ENCODE measurements at regions not wholly inside any gene's neighbourhood (a gene's known extent, or its start where the extent isn't known, plus 50 kb on each side); places are given as distances from the start of the nearest gene placed in this dataset.
"Not testable (repeated sequence)": the region's sequence is repeated elsewhere in the genome, so short reads cannot be mapped to it uniquely, and the experiment has no call there.

DNA sequence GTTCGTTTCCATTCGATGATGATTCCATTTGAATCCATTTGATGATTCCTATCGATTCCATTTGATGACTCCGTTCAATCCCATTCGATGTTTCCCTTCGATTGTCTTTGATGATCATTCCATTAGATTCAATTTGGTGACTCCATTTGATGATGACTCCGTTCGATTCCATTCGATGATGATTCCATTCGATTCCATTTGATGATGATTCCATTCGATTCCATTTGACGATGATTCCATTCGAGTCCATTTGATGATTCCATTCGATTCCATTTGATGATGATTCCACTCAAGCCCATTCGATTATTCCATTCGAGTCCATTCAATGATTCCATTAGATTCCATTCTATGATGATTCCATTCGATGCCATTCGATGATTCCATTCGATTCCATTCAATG is 2730.6 kb downstream of the RPIA start:
- DNase-seq: not testable (repeated sequence)

DNA sequence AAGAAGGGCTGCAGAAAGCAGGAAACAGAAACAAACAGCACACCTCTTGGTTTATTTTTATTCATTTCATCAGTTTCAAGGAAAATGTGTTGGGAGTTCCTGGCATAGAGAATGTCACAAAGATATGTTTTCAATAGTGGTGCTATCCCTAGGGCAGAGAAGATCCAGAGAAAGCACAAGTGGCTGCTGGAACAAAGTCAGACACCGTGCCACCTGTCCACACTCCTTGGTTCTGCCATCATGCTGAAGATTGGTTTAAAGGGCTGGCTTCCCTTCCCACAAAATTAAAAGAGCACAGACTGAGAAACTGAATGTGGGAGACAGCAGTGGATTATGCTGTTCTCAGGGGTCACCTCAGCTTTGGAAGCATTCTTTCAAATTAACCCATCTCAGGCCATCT is 2735.7 kb downstream of the RPIA start:
- not testable (repeated sequence) for DNase-seq

DNA sequence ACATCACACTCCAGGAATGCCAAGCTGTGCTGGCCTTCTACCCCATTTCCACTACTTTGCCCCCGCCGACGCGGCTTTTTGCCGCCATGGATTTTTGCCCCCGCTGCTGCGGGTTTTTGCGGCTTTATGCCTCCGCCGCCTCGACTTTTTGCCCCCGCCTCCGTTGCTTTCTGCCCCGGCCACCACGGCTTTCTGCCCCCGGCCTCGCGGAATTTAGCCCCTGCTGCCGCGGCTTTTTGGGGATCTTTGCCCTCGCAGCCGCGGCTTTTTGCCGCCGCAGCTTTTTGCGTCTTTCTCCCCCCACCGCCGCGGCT is 2750.4 kb downstream of the RPIA start:
- not testable (repeated sequence) for DNase-seq

DNA sequence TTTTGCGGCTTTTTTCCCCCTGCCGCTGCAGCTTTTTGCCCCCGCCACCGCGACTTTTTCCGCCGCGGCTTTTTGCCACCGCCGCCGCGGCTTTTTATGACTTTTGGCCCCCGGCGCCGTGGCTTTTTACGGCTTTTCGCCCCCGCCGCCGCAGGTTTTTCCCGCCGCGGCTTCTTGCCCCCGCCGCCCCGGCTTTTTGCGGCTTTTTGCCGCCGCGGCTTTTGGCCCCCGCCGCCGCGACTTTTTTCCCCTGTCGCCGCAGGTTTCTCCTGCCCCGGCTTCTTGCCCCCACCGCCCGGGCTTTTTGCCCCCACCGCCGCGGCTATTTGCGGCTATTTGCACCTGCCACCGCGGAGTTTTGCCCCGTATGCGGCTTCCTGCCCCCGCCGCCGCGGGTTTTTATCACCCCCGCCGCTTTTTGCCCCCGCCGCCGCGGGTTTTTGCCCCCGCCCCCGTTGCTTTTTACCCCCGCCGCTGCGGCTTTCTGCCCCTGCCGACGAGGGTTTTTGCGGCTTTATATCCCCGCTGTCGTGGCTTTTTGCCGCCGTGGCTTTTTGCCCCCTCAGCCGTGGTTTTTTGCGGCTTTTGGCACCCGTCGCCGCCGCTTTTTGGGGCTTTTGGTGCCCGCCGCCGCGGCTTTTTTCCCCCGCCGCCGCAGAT is 2750.9 kb downstream of the RPIA start:
- no peak for DNase-seq

DNA sequence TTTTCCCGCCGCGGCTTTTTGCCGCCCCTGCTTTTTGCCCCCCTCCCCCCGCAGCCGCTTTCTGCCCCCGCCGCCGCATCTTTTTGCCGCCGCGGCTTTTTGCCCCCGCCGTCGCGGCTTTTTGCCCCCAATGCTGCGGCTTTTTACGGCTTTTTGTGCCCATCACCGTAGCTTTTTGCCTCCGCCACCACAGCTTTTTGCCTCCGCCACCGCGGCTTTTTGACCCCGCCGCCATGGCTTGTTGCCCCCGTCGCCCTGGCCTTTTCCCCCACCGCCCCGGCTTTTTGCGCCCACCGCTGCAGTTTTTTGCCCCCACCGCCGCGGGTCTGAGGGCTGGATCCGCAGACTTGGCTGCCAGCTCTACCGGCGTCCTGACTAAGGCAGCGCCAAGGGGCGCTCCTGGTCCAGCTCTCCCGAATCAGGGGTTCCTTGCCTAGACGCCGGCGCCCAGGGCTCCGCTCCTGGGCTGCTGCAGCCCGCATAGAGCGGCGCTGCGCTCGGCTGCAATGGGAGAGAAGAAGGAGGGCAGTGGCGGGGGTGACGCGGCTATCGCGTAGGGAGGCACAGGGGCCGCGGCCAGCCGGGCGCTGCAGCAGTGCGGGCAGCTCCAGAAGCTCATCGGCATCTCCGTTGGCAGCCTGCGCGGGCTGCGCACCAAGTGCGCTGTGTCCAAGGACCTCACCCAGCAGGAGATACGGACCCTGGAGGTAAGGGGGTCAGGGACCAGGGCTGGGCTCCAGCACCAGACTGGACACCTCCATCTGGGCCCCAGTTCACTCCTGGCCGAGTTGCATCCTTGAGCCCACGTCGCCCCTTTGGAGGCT is 2751.6 kb downstream of the RPIA start:
- DNase-seq: not testable (repeated sequence)

DNA sequence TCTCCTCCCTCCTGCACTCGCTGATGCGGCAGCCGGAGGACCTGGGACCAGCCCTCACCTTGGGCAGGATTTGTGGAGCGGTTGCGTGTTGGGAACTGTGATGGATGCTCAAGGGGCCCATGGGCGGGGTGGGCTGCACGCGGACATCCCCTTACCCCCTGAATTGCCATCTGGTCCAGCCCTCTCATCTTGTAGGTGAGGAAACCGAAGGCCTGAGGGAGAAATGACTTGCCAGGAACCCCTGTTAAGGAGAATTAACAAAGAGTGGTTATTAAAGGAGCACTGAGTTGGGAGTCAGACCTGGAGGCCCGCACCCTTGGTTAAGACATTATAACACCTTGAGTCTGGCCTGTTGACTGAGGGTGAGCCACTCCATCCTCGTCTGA is 2752.2 kb downstream of the RPIA start:
- DNase-seq: not testable (repeated sequence)

DNA sequence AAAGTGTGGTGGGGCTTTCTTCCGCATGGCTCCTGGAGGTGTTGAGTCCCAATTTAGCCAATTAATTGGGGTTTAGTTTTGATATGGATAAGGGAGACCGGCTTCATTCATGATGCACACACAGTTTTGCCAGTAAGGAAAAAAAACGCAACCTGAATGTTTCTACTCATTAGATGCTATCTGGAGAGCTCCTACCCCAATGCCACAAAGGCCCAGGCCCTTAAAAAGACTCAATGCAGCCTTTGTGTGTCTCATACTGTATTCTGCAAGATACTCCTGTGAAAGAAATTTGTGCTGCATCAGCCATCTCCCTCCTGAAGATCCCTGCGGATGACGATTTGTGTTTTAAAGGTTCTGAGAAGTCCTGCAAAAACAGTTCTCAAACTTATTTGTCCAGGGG is 2754.2 kb downstream of the RPIA start:
- not testable (repeated sequence) for DNase-seq

DNA sequence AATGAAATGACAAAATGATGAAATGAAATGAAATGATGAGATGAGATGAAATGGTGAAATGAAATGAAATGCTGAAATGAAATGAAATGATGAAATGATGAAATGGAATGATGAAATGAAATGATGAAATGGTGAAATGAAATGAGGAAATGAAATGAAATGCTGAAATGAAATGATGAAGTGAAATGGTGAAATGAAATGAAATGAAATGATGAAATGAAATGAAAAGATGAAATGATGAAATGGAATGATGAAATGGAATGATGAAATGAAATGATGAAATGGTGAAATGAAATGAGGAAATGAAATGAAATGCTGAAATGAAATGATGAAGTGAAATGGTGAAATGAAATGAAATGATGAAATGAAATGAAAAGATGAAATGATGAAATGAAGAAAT is 2755.0 kb downstream of the RPIA start:
- DNase-seq: not testable (repeated sequence)

DNA sequence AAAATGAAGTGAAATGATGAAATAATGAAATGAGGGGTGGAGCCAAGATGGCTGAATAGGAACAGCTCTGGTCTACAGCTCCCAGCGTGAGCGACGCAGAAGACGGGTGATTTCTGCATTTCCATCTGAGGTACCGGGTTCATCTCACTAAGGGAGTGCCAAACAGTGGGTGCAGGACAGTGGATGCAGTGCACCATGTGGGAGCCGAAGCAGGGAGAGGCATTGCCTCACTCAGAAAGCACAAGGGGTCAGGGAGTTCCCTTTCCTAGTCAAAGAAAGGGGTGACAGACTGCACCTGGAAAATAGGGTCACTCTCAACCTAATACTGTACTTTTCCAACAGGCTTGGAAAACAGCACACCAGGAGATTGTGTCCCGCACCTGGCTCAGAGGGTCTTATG is 2755.4 kb downstream of the RPIA start:
- DNase-seq: not testable (repeated sequence)

DNA sequence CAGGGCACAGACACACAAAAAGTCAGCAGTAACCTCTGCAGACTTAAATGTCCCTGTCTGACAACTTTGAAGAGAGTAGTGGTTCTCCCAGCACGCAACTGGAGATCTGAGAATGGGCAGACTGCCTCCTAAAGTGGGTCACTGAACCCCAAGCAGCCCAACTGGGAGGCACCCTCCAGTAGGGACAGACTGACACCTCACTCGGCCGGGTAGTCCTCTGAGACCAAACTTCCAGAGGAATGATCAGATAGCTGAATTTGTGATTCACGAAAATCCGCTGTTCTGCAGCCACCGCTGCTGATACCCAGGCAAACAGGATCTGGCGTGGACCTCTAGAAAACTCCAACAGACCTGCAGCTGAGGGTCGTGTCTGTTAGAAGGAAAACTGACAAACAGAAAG is 2756.0 kb downstream of the RPIA start:
- not testable (repeated sequence) for DNase-seq

DNA sequence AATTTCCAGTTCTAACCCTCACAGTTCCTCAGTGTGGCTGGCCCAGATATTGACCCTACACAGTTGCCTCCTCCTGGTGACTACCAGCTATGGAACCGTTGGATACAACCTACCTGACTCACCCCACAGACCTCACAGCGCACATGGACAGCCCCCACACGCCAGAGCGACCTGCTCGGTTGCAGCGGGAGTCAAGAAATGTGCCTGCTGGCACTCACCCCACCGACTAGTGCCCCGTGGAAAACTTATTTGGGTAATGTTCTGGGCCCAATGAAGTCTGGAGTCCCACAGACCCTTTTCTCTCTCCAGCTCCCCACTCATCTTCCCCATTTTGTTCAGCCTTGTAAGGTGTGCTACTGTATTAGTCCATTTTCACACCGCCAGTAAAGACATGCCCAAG is 2770.8 kb downstream of the RPIA start:
- not testable (repeated sequence) for DNase-seq

DNA sequence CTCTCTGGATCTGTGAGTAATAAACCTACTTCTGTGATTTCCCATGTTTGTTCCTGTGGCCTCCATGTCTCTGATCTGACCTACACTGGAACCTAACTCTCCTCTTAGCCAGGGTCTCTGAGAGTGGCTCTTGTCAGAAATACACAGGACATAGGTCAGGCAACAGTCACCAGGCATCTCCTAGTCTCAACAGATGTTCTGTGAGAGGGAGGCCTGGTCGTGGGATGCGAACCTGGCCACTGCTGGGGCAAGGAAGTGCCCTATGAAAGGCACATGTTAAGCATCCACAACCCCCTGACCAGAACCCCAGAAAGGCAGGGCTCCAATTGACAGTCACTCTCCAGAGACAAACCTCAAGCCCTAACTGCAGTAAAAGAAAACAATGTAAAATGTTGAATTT is 2771.5 kb downstream of the RPIA start:
- not testable (repeated sequence) for DNase-seq

DNA sequence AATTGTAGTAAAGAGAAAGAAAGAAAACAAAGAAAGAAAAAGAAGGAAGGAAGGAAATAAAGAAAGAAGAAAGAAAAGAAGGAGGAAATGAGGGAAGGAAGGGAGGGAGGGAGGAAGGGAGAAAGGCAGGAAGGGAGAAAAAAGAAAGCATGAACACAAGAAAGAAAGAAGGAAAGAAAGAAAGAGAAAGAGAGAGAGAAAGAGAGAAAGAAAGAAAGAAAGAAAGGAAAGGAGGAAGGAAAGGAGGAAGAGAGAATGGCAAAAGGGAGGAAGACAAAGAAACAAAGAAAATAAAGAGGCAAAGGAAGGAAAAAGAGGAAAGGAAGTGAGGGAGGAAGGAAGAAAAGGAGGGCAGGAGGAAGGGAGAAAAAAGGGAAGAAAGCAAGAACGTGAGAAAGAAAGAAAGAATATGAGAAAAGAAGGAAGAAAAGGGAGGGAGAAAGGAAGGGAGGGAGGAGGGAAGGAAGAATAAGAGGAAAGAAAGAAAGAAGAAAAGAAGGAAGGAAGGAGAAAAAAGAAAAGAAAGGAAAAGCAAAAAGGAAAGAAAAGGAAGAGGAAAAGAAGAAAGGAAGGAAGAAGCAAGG is 2775.4 kb downstream of the RPIA start:
- DNase-seq: not testable (repeated sequence)

DNA sequence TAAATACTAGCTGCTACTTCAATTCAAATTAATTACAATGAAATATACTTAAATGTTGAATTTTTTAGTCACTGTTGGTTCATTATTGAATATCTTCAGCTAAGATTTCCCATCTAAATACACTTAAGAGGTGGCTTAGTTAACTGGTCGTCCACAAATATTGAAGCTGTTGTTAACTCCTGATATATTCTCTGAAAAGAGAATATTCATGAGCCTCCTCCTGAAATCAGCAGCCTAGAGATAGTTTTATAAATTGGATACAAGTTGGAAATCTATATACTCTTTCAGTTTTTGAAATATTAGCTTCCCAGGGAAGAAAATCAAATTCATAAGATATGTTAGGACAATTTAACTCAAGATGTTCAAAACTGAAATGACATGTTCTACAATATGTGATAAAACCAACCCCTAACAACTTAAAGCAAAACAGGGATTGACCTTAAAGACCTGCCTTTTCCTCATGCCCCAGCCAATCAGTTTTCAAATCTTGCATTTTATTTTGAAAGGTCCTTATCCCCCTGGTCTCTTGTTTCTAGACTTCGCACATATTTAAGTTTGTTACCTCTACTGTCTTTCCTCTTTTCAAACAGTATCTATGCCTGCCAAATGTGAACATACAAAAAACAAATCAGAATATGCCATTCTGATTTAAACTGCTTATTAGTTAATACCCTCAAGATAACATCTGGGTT is 2784.9 kb downstream of the RPIA start:
- DNase-seq: not testable (repeated sequence)

DNA sequence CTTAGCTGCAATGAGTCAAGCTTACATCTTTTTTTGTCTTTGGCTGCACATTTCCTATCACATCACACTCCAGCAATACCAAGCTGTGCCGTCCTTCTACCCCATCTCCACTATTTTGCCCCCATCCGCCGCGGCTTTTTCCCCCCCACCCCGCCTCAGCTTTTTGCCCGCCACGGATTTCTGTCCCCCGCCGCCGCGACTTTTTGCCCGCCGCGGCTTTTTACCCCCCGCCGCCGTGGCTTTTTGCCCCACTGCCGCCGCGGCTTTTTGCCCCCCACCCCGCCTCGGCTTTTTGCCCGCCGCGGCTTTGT is 2785.4 kb downstream of the RPIA start:
- not testable (repeated sequence) for DNase-seq

DNA sequence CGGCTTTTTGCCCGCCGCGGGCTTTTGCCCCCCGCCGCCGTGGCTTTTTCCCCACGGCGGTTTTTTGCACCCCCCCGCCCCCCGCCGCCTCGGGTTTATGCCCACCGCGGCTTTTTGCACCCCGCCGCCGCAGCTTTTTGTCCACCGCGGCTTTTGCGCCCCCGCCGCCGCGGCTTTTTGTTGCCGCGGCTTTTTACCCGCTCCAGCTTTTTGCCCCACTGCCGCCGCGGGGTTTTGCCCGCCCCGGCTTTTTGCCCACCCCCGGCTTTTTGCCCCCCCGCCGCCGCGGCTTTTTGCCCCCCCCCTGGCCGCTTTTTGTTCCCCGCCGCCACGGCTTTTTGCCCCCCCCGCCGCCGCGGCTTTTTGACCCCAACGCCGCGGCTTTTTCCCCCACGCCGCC is 2785.8 kb downstream of the RPIA start:
- not testable (repeated sequence) for DNase-seq

DNA sequence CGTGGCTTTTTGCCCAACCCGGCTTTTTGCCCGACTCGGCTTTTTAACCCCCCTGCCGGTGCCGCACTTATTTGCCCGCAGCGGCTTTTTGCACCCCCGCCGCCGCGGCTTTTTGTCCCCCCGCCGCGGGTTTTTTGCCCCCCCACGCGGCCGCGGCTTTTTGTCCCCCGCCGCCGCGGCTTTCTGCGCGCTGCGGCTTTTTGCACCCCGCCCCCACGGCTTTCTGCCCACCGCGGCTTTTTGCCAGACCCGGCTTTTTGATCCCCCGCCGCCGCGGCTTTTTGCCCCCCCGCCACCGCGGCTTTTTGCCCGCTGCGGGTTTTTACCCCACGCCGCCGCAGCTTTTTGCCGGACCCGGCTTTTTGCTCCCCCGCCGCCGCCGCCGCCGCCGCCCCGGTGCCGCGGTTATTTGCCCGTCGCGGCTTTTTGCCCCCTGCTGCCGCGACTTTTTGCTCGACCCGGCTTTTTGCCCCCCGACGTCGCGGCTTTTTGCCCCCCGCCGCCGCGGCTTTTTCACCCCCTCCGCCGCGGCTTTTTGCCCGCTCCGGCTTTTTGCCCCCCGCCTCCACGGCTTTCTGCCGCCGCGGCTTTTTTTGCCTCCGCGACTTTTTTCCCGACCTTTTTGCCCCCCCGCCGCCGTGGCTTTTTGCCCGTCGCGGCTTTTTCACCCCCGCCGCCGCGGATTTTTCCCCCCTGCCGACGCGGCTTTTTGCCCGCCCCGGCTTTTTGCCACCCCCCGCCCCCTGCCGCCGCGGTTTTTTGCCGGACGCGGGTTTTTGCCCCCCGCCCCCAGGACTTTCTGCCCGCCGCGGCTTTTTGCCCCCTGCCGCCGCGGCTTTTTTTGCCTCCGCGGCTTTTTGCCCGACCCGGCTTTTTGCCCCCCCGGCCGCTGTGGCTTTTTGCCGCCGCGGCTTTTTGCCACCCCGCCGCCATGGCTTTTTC is 2786.5 kb downstream of the RPIA start:
- peak; percentile 14 for DNase-seq

DNA sequence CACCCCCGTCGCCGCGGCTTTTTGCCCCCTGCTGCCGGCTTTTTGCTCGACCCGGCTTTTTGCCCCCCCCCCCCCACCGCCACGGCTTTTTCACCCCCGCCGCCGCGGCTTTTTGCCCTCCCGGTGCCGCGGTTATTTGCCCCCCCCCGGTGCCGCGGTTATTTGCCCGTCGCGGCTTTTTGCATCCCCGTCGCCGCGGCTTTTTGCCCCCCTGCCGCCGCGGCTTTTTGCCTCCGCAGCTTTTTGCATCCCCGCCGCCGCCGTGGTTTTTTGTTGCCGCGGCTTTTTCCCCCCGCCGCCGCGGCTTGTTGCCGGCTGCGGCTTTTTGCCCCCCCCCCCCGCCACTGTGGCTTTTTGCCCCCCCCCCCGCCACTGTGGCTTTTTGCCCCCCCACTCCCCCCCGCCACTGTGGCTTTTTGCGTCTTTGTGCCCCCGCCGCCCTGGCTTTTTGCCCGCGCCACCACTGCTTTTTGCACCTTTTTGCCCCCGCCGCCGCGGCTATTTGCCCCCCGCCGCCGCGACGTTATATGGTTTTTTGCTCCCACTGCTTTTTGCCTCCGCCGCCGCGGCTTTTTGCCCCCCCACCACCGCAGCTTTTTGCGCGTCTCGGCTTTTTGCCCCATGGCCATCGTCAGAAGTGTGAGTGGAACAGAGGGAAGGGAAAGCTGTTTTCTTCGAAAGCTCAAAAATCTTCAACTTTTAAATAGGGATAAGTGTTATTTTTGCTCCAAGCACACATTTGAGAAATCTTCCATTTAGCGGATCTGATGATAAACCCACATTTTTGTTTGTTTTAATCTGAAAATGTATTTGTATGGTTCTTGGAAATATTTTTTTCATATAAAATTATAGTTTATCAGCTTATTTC is 2787.6 kb downstream of the RPIA start:
- not testable (repeated sequence) for DNase-seq

DNA sequence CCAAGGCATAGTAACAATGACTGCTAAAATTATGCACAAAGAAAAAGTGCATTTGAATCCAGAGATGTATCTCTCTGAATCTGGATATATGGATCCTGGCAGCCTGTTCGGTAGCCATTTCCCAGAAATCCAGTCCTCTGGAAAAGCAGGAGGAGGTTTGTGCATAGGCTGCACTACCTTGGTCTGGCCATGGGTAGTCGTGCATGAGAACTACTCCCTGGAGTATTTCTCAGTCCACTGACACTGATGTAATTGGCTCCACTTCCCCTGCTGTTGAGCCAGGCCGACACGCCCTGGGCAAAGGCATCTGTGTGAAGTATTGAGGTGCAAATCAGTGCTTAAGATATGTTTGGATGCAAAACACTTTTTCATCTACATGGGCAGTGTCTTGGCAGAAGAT is 2793.8 kb downstream of the RPIA start:
- DNase-seq: not testable (repeated sequence)

DNA sequence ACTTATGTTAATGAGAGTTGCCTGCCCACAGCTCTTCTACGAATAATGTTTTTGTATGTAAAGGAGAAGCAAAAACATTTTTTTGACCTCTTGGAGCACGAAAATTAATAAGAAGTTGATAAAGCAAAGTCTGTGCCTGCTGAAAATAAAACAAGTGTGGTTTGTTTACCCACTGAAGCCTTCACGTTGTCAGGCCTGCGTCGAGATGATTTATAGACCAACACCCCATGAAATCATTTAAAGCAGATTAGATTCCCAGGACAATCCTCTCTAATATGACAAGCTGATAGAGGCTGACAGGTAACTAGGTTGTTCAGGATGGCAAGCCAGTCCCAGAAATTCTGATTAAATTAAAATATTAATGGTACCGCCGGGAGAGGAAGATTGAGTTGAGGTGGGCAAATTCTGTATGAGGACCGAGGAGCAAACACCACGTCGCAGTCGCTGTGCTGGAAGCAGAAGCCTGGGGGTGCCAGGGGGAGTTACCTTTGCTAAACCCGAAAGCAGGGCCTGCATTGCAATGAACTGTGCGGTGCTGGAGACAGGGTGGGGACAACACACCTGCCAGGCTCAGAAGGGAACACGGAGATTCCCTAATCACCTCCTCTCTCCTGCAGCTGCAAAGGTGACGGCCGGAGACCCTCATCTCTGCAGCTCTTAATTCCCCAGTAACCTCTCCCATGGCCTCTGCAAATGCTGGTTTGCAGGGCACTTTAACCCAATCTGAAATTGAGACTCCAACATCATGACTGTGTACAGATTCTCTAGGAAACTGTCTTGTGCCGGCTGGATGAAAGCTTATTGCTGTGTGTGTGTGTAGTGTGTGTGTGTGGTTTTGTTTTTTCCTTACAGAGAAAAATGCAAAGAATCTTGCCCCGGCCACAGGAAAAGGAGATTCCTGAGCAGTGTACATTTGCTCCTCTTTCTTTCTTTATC is 2805.9 kb downstream of the RPIA start:
- not testable (repeated sequence) for DNase-seq

Data from fibroblast of skin of back (primary cell).